GM21786 (cell line): ENCODE measurements at regions not wholly inside any gene's neighbourhood (a gene's known extent, or its start where the extent isn't known, plus 50 kb on each side); places are given as distances from the start of the nearest gene placed in this dataset.
"Not testable (repeated sequence)": the region's sequence is repeated elsewhere in the genome, so short reads cannot be mapped to it uniquely, and the experiment has no call there.

Source experiments
- ATAC-seq: cut with Tn5 transposase; IDR thresholded peaks from one replicate; pipeline ENCODE4 v1.9.1; 2021; ENCODE audit not compliant: unreplicated experiment

- no peak for ATAC-seq
Measured at GRCh38 chr9:79049371-79049770, 522.4 kb upstream of the TLE4 start.

- ATAC-seq: no peak
Measured at GRCh38 chr9:79053598-79053997, 518.2 kb upstream of the TLE4 start.

DNA sequence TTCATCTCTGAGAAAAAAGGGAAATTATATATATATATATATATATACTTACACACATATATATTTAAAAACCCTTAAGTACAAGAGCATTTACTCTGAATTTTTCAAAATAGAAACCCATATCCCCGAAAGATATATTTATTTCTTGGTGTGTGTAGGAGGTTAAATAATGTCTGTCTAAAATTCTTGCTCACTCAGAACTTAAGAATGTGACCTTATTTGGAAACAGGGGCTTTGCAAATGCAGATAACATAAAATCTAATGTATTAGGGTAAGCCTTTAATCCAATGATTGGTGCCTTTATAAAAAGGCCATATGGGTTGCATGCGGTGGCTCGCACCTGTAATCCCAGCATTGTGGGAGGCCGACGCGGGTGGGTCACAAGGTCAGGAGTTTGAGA lies 517.3 kb upstream of the TLE4 start:
- no peak for ATAC-seq

DNA sequence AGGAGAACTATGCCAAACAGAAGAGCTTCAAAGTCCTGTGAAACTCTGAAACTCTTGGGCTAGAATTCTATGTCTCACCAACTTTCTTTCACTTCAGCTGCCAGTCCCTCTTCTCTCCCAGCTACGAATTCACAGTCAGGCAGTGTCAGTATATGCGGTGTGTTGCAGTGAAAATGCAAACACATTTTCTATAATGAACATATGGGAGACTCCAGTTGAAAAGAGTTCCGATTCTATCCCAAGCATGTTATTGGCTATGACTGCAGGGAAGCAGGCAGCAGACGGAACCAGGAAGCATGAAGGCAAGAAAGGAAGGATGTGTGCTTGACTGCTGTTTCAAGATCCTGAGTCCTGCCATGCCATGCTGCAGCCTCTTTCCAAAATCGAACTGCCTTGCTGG lies 515.7 kb upstream of the TLE4 start:
- ATAC-seq: no peak

- ATAC-seq: no peak
Measured at GRCh38 chr9:79057576-79057975, 514.2 kb upstream of the TLE4 start.

DNA sequence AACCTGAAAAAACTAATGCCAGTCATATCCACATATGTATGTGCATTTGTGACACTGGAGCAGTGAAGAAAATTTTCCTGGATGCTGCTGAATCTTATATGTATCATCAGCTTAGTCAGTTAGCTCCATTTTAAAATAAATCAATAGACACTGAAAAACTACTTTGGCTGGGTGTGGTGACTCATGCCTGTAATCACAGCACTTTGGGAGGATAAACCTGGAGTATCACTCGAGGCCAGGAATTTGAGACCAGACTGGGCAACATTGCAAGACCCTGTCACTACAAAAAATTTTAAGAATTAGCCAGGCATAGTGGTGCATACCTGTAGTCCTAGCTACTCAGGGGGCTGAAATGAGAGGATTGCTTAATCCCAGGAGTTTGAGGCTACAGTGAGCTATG lies 511.0 kb upstream of the TLE4 start:
- ATAC-seq: no peak

- ATAC-seq: no peak
Measured at GRCh38 chr9:79061752-79062616, 509.8 kb upstream of the TLE4 start.

DNA sequence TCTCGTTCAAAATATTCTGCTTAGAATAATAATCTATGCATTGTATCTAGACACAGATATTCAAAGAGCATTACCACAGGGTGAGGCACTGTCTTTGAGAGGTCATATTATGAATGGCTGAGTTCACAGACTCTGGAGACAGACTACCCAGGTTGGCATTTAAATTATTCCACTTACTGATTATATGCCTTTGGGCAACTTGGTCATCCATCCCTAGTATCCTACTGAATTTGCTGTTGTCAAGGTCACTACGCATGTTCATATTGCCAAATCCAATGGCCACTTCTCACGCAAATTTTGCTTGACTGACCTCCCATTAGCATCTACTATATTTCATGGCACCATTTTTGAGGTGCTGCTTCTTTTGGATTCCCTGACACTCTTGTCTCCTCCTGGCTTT lies 498.6 kb upstream of the TLE4 start:
- no peak for ATAC-seq

GRCh38 chr9:79080536-79080935 lies 491.2 kb upstream of the TLE4 start:
- no peak for ATAC-seq

GRCh38 chr9:79083621-79084020 lies 488.1 kb upstream of the TLE4 start:
- ATAC-seq: no peak

GRCh38 chr9:79087133-79087532 lies 484.6 kb upstream of the TLE4 start:
- ATAC-seq: no peak

- ATAC-seq: no peak
Measured at GRCh38 chr9:79089054-79089560, 482.7 kb upstream of the TLE4 start.

DNA sequence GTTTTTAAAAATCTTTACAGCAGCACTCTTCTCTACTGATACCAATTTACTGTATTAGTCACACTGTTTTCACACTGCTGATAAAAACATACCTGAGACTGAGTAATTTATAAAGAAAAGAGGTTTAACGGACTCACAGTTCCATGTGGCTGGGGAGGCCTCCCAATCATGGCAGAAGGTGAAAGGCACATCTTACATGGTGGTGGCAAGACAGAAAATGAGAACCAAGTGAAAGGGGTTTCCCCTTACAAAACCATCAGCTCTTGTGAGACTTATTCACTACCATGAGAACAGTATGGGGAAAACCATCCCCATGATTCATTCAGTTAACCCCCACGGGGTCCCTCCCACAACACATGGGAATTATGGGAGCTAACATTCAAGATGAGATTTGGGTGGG lies 481.9 kb upstream of the TLE4 start:
- ATAC-seq: not testable (repeated sequence)

DNA sequence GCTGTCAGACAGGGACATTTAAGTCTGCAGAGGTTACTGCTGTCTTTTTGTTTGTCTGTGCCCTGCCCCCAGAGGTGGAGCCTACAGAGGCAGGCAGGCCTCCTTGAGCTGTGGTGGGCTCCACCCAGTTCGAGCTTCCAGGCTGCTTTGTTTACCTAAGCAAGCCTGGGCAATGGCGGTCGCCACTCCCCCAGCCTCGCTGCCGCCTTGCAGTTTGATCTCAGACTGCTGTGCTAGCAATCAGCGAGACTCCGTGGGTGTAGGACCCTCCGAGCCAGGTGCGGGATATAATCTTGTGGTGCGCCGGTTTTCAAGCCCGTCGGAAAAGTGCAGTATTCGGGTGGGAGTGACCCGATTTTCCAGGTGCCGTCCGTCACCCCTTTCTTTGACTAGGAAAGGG lies 468.5 kb upstream of the TLE4 start:
- not testable (repeated sequence) for ATAC-seq

- ATAC-seq: no peak
Measured at GRCh38 chr9:79104216-79104615, 467.5 kb upstream of the TLE4 start.

DNA sequence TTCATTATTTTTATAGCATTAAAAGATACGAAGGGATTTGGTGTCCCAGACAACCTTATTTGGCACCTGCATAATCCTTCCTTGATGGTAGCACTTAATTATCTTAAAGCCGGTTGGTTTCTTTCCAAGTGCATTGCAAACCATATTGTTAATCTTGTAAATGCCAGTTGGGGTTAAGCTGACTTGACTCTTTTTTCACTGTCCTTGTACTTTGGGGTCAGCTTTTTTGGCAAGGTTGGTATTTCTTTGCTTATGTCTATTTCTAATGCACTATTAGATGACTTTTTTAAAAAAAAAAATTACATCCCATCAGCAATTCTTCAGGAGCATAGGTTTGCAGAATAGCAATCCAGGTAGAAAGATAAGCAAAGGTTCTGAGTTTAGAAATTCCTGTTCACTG lies 466.8 kb upstream of the TLE4 start:
- no peak for ATAC-seq

GRCh38 chr9:79107911-79108676 lies 463.7 kb upstream of the TLE4 start:
- ATAC-seq: no peak

GRCh38 chr9:79111653-79112052 lies 460.1 kb upstream of the TLE4 start:
- no peak for ATAC-seq

- no peak for ATAC-seq
Measured at GRCh38 chr9:79115176-79115575, 456.6 kb upstream of the TLE4 start.

DNA sequence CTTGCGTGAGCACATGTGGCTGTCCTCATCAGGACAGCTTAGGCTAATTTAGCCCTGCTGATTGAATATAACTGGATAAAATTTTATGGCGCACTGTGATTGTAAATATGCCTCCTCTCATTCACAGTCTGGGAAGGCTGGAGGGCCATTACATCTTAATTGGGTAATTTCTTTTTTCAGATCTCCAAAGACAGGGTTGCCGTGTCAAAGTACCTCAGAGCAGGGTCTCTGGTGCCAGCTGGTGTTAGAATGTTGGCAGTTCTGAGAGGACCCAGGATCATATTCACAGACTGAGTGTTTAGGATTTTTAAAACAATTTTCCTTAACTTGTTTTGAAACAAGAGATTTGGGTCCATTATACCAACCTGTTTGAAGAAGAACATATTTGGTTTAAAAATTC lies 455.7 kb upstream of the TLE4 start:
- no peak for ATAC-seq

- ATAC-seq: no peak
Measured at GRCh38 chr9:79116709-79117108, 455.1 kb upstream of the TLE4 start.

DNA sequence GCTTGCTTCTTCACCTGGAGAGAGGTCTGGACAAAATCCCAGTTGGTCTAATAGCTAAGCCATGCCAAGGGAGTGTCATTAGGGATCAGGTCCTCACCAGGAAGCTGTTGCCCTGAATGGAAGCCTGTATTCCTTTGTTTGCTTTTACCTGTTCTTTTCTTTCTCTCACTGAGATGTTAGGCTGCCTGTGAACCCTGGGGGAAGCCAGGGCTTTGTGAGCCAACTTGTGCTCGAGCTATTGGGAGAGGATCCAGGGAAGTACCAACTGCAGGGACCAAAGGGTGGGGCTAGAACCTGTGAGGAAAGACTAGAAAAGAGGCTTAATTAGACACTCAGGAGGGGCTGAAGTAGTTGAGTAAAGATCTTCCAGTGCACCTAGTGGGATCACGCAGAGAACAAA lies 451.2 kb upstream of the TLE4 start:
- no peak for ATAC-seq
